Heart left ventricle (tissue), 16 donors: ENCODE measurements at regions not wholly inside any gene's neighbourhood (a gene's known extent, or its start where the extent isn't known, plus 50 kb on each side); places are given as distances from the start of the nearest gene placed in this dataset.

ENCODE experiments used
- ATAC-seq, 4 donors: fragments of 200-7000 bp; cut with Tn5 transposase; one replicate each; pipeline ENCODE4 v1.9.1; 2020 to 2022; ENCODE audit warnings: moderate library complexity in 4 of 4, mild to moderate bottlenecking in 3 of 4, moderate number of reproducible peaks in 1 of 4
- DNase-seq, 5 donors: peaks; one replicate each; pipeline ENCODE4 v3.0.0-alpha.2; 2020
- H3K27ac ChIP-seq, 12 donors: fragments of 200-600 bp; sonication (generic) in 4 of 12; one replicate each; pipeline versions ENCODE4 v1.5.0 to v1.8.0; 2016 to 2022; ENCODE audit warnings: mild to moderate bottlenecking in 2 of 12
- H3K27me3 ChIP-seq, 9 donors: fragments of 200-600 bp; sonication (generic) in 2 of 9; one replicate each; pipeline versions ENCODE4 v1.5.1 to v1.8.0; 2016 to 2022; ENCODE audit warnings: mild to moderate bottlenecking in 3 of 9
- H3K36me3 ChIP-seq, 9 donors: fragments of 200-600 bp; sonication (generic) in 2 of 9; one replicate each; pipeline versions ENCODE4 v1.5.0 to v1.8.0; 2018 to 2022; ENCODE audit warnings: mild to moderate bottlenecking in 2 of 9
- H3K4me1 ChIP-seq, 12 donors: fragments of 200-600 bp; sonication (generic) in 4 of 12; one replicate each; pipeline versions ENCODE4 v1.5.0 to v1.8.0; 2016 to 2022; ENCODE audit warnings: mild to moderate bottlenecking in 3 of 12
- H3K4me3 ChIP-seq, 12 donors: fragments of 200-600 bp; sonication (generic) in 4 of 12; one replicate each; pipeline versions ENCODE4 v1.5.0 to v1.8.0; 2017 to 2022; ENCODE audit warnings: mild to moderate bottlenecking in 9 of 12, moderate library complexity in 4 of 12
- H3K9me3 ChIP-seq, 12 donors: fragments of 200-600 bp; sonication (generic) in 4 of 12; one replicate each; pipeline versions ENCODE4 v1.5.0 to v1.8.0; 2016 to 2022; ENCODE audit warnings: mild to moderate bottlenecking in 1 of 12
- CTCF ChIP-seq, 12 donors: fragments of 200-600 bp; sonication (generic) in 4 of 12; IDR thresholded peaks; one replicate each; pipeline versions ENCODE4 v1.5.0 to v1.8.0; 2018 to 2022; ENCODE audit warnings: antibody characterized with exemption in 12 of 12, mild to moderate bottlenecking in 5 of 12
- POLR2A ChIP-seq, 2 donors: fragments of 450-650 bp; IDR thresholded peaks; one replicate each; pipeline ENCODE4 v1.6.1; 2017; ENCODE audit warnings: antibody characterized with exemption in 2 of 2, mild to moderate bottlenecking in 2 of 2, moderate library complexity in 2 of 2
- WGBS, 4 donors: extraction: QIAGEN DNeasy Blood & Tissue Kit in 2 of 4; methylation state at CpG; one replicate each; pipeline versions ENCODE4 v1.1.5 to v1.1.7; 2013 to 2018; 5-methylcytosine and 5-hydroxymethylcytosine counted together
- intact Hi-C, 10 donors: fragments of 100-400 bp; cut with DNase I; formaldehyde crosslinking; loops; one replicate each; pipeline versions ENCODE4 v1.11.1 to v1.14.2; 2022
- donor health status: ischemic (EF 13 %, LVEDD 7.1; RV severe dilation, severe dysfunction).
- donor health status: healthy with polysubstance abuse.
- donor health status: DM: no; HTN: yes; CAD: no.
- donor health status: DM: no; HTN: no; CAD: no.
- donor health status: ischemic (EF 25% LVEDD 6.9; RV normal size, moderate dysfunction).
- donor health status: ischemic (EF 25% LVEDD 5.7; RV mildly dilated, moderate dysfunction).
- donor health status: healthy.
- donor health status: DM: yes; HTN: yes; CAD: no.
- donor health status: ischemic (EF 35%, LVEDD 5.7; RV mildly dilated, moderate dysfunction).
- donor health status: nonischemic (EF 11% LVEDD 7.7; RV severe dilation, severe dysfunction).
- donor health status: DM: yes; HTN: yes; CAD: no.
- donor health status: PGD.
- donor health status: ischemic (EF 29% LVEDD 5.4; RV normal size, mild dysfunction).
- donor health status: nonischemic (EF 23%, LVEDD 6.1; RV moderate dilation, normal function).

DNA sequence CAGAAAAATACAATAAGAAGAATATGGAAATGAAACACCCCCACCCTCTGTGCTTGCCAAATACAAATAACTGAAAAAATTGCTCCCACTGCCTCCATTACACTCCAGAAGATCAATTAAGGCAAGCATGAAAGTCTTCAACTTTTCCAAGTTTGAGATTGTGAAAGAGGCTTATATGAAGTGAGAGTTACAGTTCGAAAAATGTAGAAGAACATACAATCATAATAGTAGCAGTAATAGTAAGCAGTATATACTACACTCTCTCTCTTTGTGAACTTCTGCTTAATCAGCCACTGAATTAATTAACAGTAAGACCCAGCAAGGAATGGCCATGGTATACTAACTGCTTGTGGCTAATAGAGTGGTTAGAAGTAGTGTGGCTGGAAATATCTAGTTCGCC lies 923.2 kb downstream of the RPA4 start:
- no peak for TF ChIP-seq POLR2A (IDR thresholded peaks at IDR 0.05)
- TF ChIP-seq CTCF (IDR thresholded peaks at IDR 0.05) = no peak
- 87 to 98% (median 94%) methylated on average over 2 of the region's 2 CpGs for WGBS, 4 donors
- H3K36me3 ChIP-seq = no peaks in the 10 kb centered on the region
- no peak for DNase-seq
- H3K27me3 ChIP-seq = peaks cover 0 to 3% (median 0%) of the 10 kb centered on the region in 9 donors
- H3K4me3 ChIP-seq = no peak overlapping the region
- intact Hi-C loops = no loop called here
- H3K4me1 ChIP-seq = no peaks in the 10 kb centered on the region
- ATAC-seq = no peak
- no peaks in the 10 kb centered on the region for H3K9me3 ChIP-seq
- H3K27ac ChIP-seq = no peak overlapping the region

DNA sequence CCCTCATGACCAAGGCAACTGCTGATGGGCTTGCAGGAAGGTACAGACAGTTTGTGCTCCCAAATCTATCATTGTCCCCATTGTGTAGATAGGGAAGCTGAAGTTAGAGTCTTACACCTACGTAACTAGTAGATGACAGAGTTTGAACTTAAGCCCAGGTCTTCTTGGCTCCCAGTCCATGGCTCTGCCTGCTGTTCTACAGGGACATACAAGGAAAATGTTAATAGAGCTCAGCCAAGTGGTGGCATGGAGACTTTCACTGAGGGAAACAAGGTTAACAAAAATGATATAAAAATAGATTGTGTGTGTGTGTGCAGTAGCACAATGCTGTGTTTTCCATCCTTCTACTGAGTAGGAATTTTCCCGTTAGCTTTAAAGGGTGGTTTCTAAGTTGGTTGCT lies 936.5 kb downstream of the RPA4 start:
- no peak for ATAC-seq
- Histone ChIP-seq H3K36me3 (no peaks in the 10 kb centered on the region), H3K9me3 (no peaks in the 10 kb centered on the region), H3K27ac (no peak overlapping the region), H3K27me3 (peaks cover 0 to 28% (median 0%) of the 10 kb centered on the region in 9 donors), H3K4me3 (no peak overlapping the region), H3K4me1 (no peaks in the 10 kb centered on the region)
- no peak for DNase-seq
- intact Hi-C loops = loop anchor here in 1 of 10 donors (10.0 kb wide), 1 partner anchor 795 kb away; no protein-coding TSS in a partner anchor
- TF ChIP-seq POLR2A (IDR thresholded peaks at IDR 0.05) = no peak
- no peak for TF ChIP-seq CTCF (IDR thresholded peaks at IDR 0.05)
- WGBS, 4 donors = 77 to 89% (median 86%) methylated on average over 2 of the region's 2 CpGs

GRCh38 chrX:97828471-97828870 lies 944.8 kb downstream of the RPA4 start:
- no peak overlapping the region for H3K4me3 ChIP-seq
- peaks cover 0 to 17% (median 0%) of the 10 kb centered on the region in 9 donors for H3K27me3 ChIP-seq
- no peak overlapping the region for H3K27ac ChIP-seq
- H3K9me3 ChIP-seq = no peaks in the 10 kb centered on the region
- H3K36me3 ChIP-seq = no peaks in the 10 kb centered on the region
- ATAC-seq (no peak), DNase-seq (no peak)
- TF ChIP-seq POLR2A (IDR thresholded peaks at IDR 0.05) (no peak), CTCF (IDR thresholded peaks at IDR 0.05) (no peak)
- WGBS, 4 donors = 0% methylated on average over 1 of the region's 1 CpG
- no peaks in the 10 kb centered on the region for H3K4me1 ChIP-seq
- intact Hi-C loops = loop anchor here in 1 of 10 donors (10.0 kb wide), 1 partner anchor 804 kb away; no protein-coding TSS in a partner anchor

GRCh38 chrX:97835969-97836368 lies 952.3 kb downstream of the RPA4 start:
- H3K36me3 ChIP-seq = no peaks in the 10 kb centered on the region
- no peak for TF ChIP-seq CTCF (IDR thresholded peaks at IDR 0.05)
- no peak for TF ChIP-seq POLR2A (IDR thresholded peaks at IDR 0.05)
- ATAC-seq (no peak), DNase-seq (no peak)
- intact Hi-C loops = no loop called here
- H3K4me1 ChIP-seq = no peaks in the 10 kb centered on the region
- no peak overlapping the region for H3K27ac ChIP-seq
- H3K27me3 ChIP-seq = peaks cover 0 to 14% (median 0%) of the 10 kb centered on the region in 9 donors
- H3K9me3 ChIP-seq = no peaks in the 10 kb centered on the region
- H3K4me3 ChIP-seq = no peak overlapping the region
